Liver (tissue), 3 donors: ENCODE measurements at regions not wholly inside any gene's neighbourhood (a gene's known extent, or its start where the extent isn't known, plus 50 kb on each side); places are given as distances from the start of the nearest gene placed in this dataset.

Experiments used
- ATF3 ChIP-seq: IDR thresholded peaks from 2 replicates; pipeline ENCODE4 v1.6.1; 2016; ENCODE audit warnings: antibody characterized with exemption
- CTCF ChIP-seq: fragments of 150-350 bp; IDR thresholded peaks from 2 replicates; pipeline ENCODE4 v1.5.1; 2017; ENCODE audit warnings: improper control_type of control experiment, low read depth, low read length; ENCODE audit not compliant: missing input control
- EGR1 ChIP-seq, 2 donors: IDR thresholded peaks; 2 replicates each; pipeline ENCODE4 v1.6.1; 2016 to 2018; ENCODE audit warnings: antibody characterized with exemption in 2 of 2, low read depth in 2 of 2
- RAD21 ChIP-seq, 2 donors: IDR thresholded peaks; 2 replicates each; pipeline ENCODE4 v1.6.1; 2016; ENCODE audit warnings: antibody characterized with exemption in 2 of 2, mild to moderate bottlenecking in 2 of 2
- REST ChIP-seq: IDR thresholded peaks from 2 replicates; pipeline ENCODE4 v1.6.1; 2016; ENCODE audit warnings: antibody characterized with exemption, mild to moderate bottlenecking
- RXRA ChIP-seq, 2 donors: IDR thresholded peaks; 2 replicates each; pipeline ENCODE4 v1.6.1; 2017 to 2018; ENCODE audit warnings: antibody characterized with exemption in 2 of 2, mild to moderate bottlenecking in 1 of 2
- SP1 ChIP-seq: IDR thresholded peaks from 2 replicates; pipeline ENCODE4 v1.6.1; 2018; ENCODE audit warnings: antibody characterized with exemption, mild to moderate bottlenecking
- ZBTB33 ChIP-seq: IDR thresholded peaks from 2 replicates; pipeline ENCODE4 v1.6.1; 2016; ENCODE audit warnings: antibody characterized with exemption
- TF ChIP-seq, protein P1 (sequence below): IDR thresholded peaks from 2 replicates; pipeline ENCODE4 v1.6.1; 2016; ENCODE audit warnings: antibody characterized with exemption
- donor health status: healthy.
- donor health status: healthy.

DNA sequence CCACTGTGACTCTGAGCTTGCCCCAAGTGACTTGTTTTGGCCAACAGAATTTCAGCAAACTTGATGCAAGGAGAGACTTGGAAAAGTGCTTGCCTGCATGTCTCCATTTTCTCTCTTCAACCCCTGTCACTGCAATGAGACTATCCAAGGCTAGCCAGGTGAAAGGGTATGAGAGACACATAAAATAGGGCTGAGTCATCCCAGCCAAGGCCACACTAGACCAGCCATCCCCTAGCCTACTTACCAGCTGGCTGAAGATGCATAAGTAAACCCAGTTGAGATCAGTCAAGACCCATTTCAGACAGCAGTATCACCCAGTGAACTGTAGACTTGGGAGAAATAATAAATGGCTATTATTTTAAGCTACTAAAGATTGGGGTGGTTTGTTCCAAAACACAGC lies 52.9 kb upstream of the VLDLR start:
- TF ChIP-seq CTCF = no peak
- TF ChIP-seq, protein P1, sequence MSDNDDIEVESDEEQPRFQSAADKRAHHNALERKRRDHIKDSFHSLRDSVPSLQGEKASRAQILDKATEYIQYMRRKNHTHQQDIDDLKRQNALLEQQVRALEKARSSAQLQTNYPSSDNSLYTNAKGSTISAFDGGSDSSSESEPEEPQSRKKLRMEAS = no peak
- no peak for TF ChIP-seq SP1
- no peak for TF ChIP-seq EGR1 (IDR thresholded peaks at IDR 0.05; ENCODE audit: low read depth in 2 of 2)
- TF ChIP-seq ATF3 = no peak
- no peak for TF ChIP-seq RXRA (IDR thresholded peaks at IDR 0.05)
- no peak for TF ChIP-seq RAD21 (IDR thresholded peaks at IDR 0.05)
- no peak for TF ChIP-seq ZBTB33
- no peak for TF ChIP-seq REST
